DMS114 treated with DMSO at 0.1 percent for 48 hours (cell line): ENCODE measurements at regions not wholly inside any gene's neighbourhood (a gene's known extent, or its start where the extent isn't known, plus 50 kb on each side); places are given as distances from the start of the nearest gene placed in this dataset.

Source experiments
- DNase-seq: peaks from one replicate; lab custom pipeline; 2025; ENCODE audit not compliant: unreplicated experiment; lab: John Stamatoyannopoulos, UW

- no peak for DNase-seq
These were observed 95.0 kb upstream of the KIAA1217 start for GRCh38 chr10:24113901-24114300.

- DNase-seq = no peak
These were observed 94.4 kb upstream of the KIAA1217 start for GRCh38 chr10:24114556-24114955.

- DNase-seq = no peak
These were observed 93.5 kb upstream of the KIAA1217 start for GRCh38 chr10:24115403-24115802.

- no peak for DNase-seq
These were observed 90.7 kb upstream of the KIAA1217 start for GRCh38 chr10:24118246-24118645.

- DNase-seq = no peak
These were observed 89.0 kb upstream of the KIAA1217 start for GRCh38 chr10:24119896-24120295.

- no peak for DNase-seq
These were observed 88.3 kb upstream of the KIAA1217 start for GRCh38 chr10:24120646-24121045.

- no peak for DNase-seq
These were observed 81.4 kb upstream of the KIAA1217 start for GRCh38 chr10:24127516-24127915.

- no peak for DNase-seq
These were observed 80.7 kb upstream of the KIAA1217 start for GRCh38 chr10:24128066-24128730.

- no peak for DNase-seq
These were observed 76.2 kb upstream of the KIAA1217 start for GRCh38 chr10:24132741-24133140.

GRCh38 chr10:24133835-24134234, 75.1 kb upstream of the KIAA1217 start:
- no peak for DNase-seq

GRCh38 chr10:24136070-24136469, 72.9 kb upstream of the KIAA1217 start:
- no peak for DNase-seq

GRCh38 chr10:24147321-24147720, 61.6 kb upstream of the KIAA1217 start:
- no peak for DNase-seq

GRCh38 chr10:24149640-24150039, 59.3 kb upstream of the KIAA1217 start:
- no peak for DNase-seq

- DNase-seq = no peak
These were observed 58.1 kb upstream of the KIAA1217 start for GRCh38 chr10:24150853-24151252.

- DNase-seq = no peak
These were observed 56.7 kb upstream of the KIAA1217 start for GRCh38 chr10:24152270-24152669.

GRCh38 chr10:24153031-24153430, 55.9 kb upstream of the KIAA1217 start:
- no peak for DNase-seq

GRCh38 chr10:24153537-24153936, 55.4 kb upstream of the KIAA1217 start:
- DNase-seq = no peak

- no peak for DNase-seq
These were observed 52.3 kb upstream of the KIAA1217 start for GRCh38 chr10:24156686-24157085.

GRCh38 chr10:24157567-24157966, 51.4 kb upstream of the KIAA1217 start:
- no peak for DNase-seq
